ENCODE measurements at regions not wholly inside any gene's neighbourhood (a gene's known extent, or its start where the extent isn't known, plus 50 kb on each side); places are given as distances from the start of the nearest gene placed in this dataset.

GRCh38 chr6:135740580-135740979 lies 110.9 kb upstream of the PDE7B start:
- intact Hi-C loops (cut with micrococcal nuclease), result no loop called here
- POLR2A ChIA-PET, result no interaction called here

GRCh38 chr6:135743476-135743875 lies 108.0 kb upstream of the PDE7B start:
- Histone ChIP-seq H3K36me3 (replicated peaks in 1 of 2; ENCODE audit: control extremely low read depth in 1 of 2, control insufficient read depth in 1 of 2, extremely low read depth in 1 of 2, insufficient read depth in 2 of 2, low read length in 1 of 2) (no peaks in the 10 kb centered on the region), H3K27me3 (replicated peaks in 1 of 4; ENCODE audit: control extremely low read depth in 1 of 4, control insufficient read depth in 3 of 4, insufficient read depth in 4 of 4, low read length in 3 of 4) (no peaks in the 10 kb centered on the region), H3K9me3 (ENCODE audit: control extremely low read depth in 1 of 3, control insufficient read depth in 2 of 3, insufficient read depth in 1 of 3, low read length in 2 of 3) (no peaks in the 10 kb centered on the region), H3K9ac (ENCODE audit: low read length) (no peak overlapping the region), H4K20me1 (ENCODE audit: control insufficient read depth, insufficient read depth, low read length, poor library complexity, severe bottlenecking) (no peaks in the 10 kb centered on the region), H3K4me3 (ENCODE audit: control extremely low read depth in 1 of 5, extremely low read depth in 1 of 5, insufficient read depth in 1 of 5, low read depth in 2 of 5, low read length in 4 of 5) (no peak overlapping the region), H3K79me2 (ENCODE audit: control insufficient read depth, insufficient read depth, low read length) (no peaks in the 10 kb centered on the region), H3K27ac (ENCODE audit: low read length in 2 of 2) (no peak overlapping the region), H2AFZ (ENCODE audit: insufficient read depth, low read depth, low read length, poor library complexity, severe bottlenecking) (no peak overlapping the region), H3K4me2 (replicated peaks; ENCODE audit: low read depth, low read length, poor library complexity, severe bottlenecking) (no peak overlapping the region), H3K4me1 (ENCODE audit: control insufficient read depth in 2 of 2, insufficient read depth in 2 of 2, low read length in 2 of 2) (no peaks in the 10 kb centered on the region)
- peaks cover 7% of the 10 kb centered on the region for H3K27me3 Mint-ChIP-seq
- ATAC-seq (ENCODE audit: low read depth) (no peak), DNase-seq (no peak)
- H3K27ac Mint-ChIP-seq, result no peak overlapping the region
- H3K4me1 Mint-ChIP-seq, result no peaks in the 10 kb centered on the region
- WGBS (ENCODE audit: insufficient coverage), result 98% methylated on average over 4 of the region's 5 CpGs
- no peaks in the 10 kb centered on the region for H3K9me3 Mint-ChIP-seq (ENCODE audit: insufficient read depth)
- CTCF ChIA-PET, result interaction anchor here (2.6 kb wide), 1 partner anchor 166 kb away, joined by 15 read pairs; no protein-coding TSS in a partner anchor
- TF ChIP-seq EZH2 (IDR thresholded peaks at IDR 0.05; ENCODE audit: borderline replicate concordance, insufficient read depth, low read depth, low read length, poor library complexity, severe bottlenecking), result no peak
- TF ChIP-seq, protein P1, sequence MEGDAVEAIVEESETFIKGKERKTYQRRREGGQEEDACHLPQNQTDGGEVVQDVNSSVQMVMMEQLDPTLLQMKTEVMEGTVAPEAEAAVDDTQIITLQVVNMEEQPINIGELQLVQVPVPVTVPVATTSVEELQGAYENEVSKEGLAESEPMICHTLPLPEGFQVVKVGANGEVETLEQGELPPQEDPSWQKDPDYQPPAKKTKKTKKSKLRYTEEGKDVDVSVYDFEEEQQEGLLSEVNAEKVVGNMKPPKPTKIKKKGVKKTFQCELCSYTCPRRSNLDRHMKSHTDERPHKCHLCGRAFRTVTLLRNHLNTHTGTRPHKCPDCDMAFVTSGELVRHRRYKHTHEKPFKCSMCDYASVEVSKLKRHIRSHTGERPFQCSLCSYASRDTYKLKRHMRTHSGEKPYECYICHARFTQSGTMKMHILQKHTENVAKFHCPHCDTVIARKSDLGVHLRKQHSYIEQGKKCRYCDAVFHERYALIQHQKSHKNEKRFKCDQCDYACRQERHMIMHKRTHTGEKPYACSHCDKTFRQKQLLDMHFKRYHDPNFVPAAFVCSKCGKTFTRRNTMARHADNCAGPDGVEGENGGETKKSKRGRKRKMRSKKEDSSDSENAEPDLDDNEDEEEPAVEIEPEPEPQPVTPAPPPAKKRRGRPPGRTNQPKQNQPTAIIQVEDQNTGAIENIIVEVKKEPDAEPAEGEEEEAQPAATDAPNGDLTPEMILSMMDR (IDR thresholded peaks at IDR 0.05), result no peak
- intact Hi-C loops (cut with micrococcal nuclease), result no loop called here
- H3K4me3 Mint-ChIP-seq, result no peak overlapping the region
- POLR2A ChIA-PET, result no interaction called here

More at GRCh38 chr6:135740580-135740979, 110.9 kb upstream of the PDE7B start:
- no peak overlapping the region for H3K4me3 Mint-ChIP-seq
- no peaks in the 10 kb centered on the region for H3K4me1 ChIP-seq (ENCODE audit: control insufficient read depth in 2 of 2, insufficient read depth in 2 of 2, low read length in 2 of 2)
- H3K9me3 Mint-ChIP-seq (ENCODE audit: insufficient read depth), result peaks cover 2% of the 10 kb centered on the region
- H3K27ac Mint-ChIP-seq, result no peak overlapping the region
- no peaks in the 10 kb centered on the region for H3K79me2 ChIP-seq (ENCODE audit: control insufficient read depth, insufficient read depth, low read length)
- no peaks in the 10 kb centered on the region for H4K20me1 ChIP-seq (ENCODE audit: control insufficient read depth, insufficient read depth, low read length, poor library complexity, severe bottlenecking)
- TF ChIP-seq EZH2 (IDR thresholded peaks at IDR 0.05; ENCODE audit: borderline replicate concordance, insufficient read depth, low read depth, low read length, poor library complexity, severe bottlenecking), result no peak
- TF ChIP-seq, protein P1 (IDR thresholded peaks at IDR 0.05), result no peak
- WGBS (ENCODE audit: insufficient coverage), result no CpG with 5 or more reads among the region's 1 CpG
- no peak overlapping the region for H3K4me2 ChIP-seq (replicated peaks; ENCODE audit: low read depth, low read length, poor library complexity, severe bottlenecking)
- H3K4me1 Mint-ChIP-seq, result no peaks in the 10 kb centered on the region
- H3K27me3 Mint-ChIP-seq, result peaks cover 9% of the 10 kb centered on the region
- ATAC-seq (ENCODE audit: low read depth), result no peak
- H3K4me3 ChIP-seq (ENCODE audit: control extremely low read depth in 1 of 5, extremely low read depth in 1 of 5, insufficient read depth in 1 of 5, low read depth in 2 of 5, low read length in 4 of 5), result no peak overlapping the region
- no peak overlapping the region for H3K9ac ChIP-seq (ENCODE audit: low read length)
- no peaks in the 10 kb centered on the region for H3K27me3 ChIP-seq (replicated peaks in 1 of 4; ENCODE audit: control extremely low read depth in 1 of 4, control insufficient read depth in 3 of 4, insufficient read depth in 4 of 4, low read length in 3 of 4)
- no peaks in the 10 kb centered on the region for H3K9me3 ChIP-seq (ENCODE audit: control extremely low read depth in 1 of 3, control insufficient read depth in 2 of 3, insufficient read depth in 1 of 3, low read length in 2 of 3)
- CTCF ChIA-PET, result no interaction called here
- no peak overlapping the region for H2AFZ ChIP-seq (ENCODE audit: insufficient read depth, low read depth, low read length, poor library complexity, severe bottlenecking)
- no peaks in the 10 kb centered on the region for H3K36me3 ChIP-seq (replicated peaks in 1 of 2; ENCODE audit: control extremely low read depth in 1 of 2, control insufficient read depth in 1 of 2, extremely low read depth in 1 of 2, insufficient read depth in 2 of 2, low read length in 1 of 2)
- no peak overlapping the region for H3K27ac ChIP-seq (ENCODE audit: low read length in 2 of 2)
- no peak for DNase-seq

Measured in B cell (primary cell).